GM23248 (cell line): ENCODE measurements at regions not wholly inside any gene's neighbourhood (a gene's known extent, or its start where the extent isn't known, plus 50 kb on each side); places are given as distances from the start of the nearest gene placed in this dataset.
"Not testable (repeated sequence)": the region's sequence is repeated elsewhere in the genome, so short reads cannot be mapped to it uniquely, and the experiment has no call there.

ENCODE experiments used
- EZH2 ChIP-seq: fragments of 200-600 bp; sonication (generic); IDR thresholded peaks from 2 replicates; pipeline ENCODE4 v1.6.1; 2018; ENCODE audit warnings: antibody characterized with exemption, mild to moderate bottlenecking; ENCODE audit not compliant: insufficient read depth, poor library complexity, severe bottlenecking
- EZH2phosphoT487 ChIP-seq: fragments of 200-600 bp; sonication (generic); IDR thresholded peaks from 2 replicates; pipeline ENCODE4 v1.6.1; 2018; ENCODE audit warnings: antibody characterized with exemption, moderate library complexity, mild to moderate bottlenecking, low read depth; ENCODE audit not compliant: insufficient read depth

- TF ChIP-seq EZH2, EZH2phosphoT487: not testable (repeated sequence)
Measured at GRCh38 chr12:34251879-34252278, 229.6 kb downstream of the ALG10 start.
